NOMO-1 (cell line): ENCODE measurements at regions not wholly inside any gene's neighbourhood (a gene's known extent, or its start where the extent isn't known, plus 50 kb on each side); places are given as distances from the start of the nearest gene placed in this dataset.

ENCODE experiments used
- DNase-seq, 2 experiments: peaks; one replicate each; lab custom pipeline; 2025; ENCODE audit not compliant: unreplicated experiment in 2 of 2; lab: John Stamatoyannopoulos, UW

DNA sequence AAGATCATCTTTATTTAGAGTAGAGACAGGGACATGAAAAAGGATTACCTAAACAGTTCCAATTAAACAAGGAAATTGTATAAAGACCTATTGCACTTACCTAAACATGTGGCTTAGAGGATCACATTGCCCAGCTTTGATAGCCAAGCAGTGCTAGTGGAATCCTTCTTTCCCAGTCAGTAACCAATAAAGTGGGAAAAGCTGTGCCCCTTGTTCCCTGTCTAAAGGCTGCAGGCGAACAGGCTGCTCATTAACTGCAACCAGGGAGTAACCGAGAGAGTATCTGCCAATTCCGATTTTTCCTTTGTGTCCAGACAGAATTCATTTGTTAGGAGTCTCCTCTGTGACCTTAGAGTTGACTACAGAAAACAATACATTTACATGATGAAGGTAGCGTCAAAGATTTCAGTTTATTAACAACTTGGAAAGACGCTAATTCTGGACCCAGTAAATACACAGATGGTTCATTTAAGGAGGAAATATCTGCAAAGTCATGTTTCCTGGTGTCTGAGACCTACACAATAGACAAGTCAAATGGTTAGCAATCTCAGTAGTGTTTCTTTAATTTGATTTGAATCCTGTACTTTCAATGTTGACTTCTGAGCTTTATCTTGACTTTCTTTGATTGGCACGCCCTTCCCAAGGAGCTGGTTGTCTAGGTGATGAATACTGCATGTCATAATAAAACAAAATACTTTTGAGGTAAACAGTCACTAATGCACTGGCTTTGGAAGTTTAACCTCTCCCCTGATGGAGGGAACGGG lies 57.3 kb upstream of the MET start:
- DNase-seq: no peak

DNA sequence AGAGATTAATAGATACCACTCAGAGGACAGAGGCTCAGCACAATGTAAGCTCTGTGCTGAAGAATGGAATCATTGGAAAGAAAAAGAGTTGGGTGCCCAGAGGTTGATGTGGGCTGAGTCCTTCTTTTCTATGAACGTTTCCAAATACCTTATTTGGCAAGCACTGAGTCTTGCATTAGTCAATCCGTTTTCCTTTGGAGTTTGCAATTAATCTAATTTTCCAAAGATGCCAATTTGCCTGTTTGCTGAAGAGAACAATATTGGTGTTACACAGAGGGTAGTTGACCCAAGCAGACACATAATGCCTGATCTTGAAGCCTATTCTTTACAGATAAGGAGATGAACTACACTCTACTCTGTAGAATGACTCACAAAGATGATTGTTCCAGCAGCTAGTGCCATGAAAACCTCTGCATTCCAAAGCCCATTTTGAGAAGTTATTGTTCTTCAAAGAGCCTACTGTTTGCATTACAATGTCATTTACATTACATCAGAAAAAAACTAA lies 55.4 kb upstream of the MET start:
- no peak for DNase-seq

DNA sequence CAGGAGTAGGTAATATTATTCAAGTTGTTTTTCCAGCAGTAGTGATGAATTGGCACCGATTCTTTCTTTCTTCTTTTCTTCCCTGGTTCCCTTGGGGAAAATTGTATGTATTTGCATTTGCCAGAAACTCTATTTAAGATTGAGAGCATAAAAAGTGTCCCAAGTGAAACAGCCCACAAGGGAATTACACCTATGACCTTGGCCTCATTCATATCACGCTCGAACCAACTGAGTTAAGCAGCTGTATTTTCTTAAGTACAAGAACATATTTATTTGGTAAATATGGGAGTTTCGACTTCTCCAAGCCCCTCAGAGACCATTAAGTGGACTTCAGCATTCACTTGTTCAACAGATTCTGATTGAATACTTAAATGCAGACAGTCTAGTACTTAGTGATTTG lies 54.1 kb upstream of the MET start:
- no peak for DNase-seq

DNA sequence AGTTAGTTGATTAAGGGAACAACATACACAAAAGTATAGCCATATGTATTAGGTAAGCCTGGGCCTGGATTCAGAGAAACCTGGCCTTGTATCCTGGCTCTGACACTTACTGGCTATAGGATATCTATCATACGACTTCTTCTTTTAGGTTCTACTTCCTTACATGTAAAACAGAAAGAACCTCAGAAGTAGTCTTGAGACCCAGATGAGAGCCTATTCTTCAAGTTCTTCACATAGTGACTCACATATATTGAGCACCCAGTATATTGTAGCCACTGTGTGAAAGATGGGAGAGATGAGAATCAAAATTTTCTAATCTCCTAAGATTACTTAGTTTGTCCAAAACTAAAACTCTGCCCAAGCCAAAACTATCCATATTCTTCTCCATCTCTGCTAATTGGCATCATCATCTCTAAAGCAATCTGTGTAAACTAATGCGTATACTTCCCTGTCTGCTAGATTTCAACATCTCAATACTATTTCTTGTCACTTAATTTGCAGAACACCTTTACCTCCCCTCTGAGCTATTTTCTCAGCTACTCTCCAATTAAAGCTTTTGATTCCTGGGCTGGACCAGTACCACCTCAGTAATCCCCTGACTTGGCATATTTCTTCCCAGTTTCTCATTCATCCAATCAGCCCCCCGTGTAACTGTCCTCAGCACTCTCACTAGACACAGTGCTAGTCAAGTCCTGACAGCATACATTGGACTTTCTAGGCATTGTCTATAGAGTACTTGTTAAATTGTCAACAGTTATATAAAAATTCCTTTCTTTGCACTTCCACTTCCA lies 53.5 kb upstream of the MET start:
- DNase-seq: no peak

DNA sequence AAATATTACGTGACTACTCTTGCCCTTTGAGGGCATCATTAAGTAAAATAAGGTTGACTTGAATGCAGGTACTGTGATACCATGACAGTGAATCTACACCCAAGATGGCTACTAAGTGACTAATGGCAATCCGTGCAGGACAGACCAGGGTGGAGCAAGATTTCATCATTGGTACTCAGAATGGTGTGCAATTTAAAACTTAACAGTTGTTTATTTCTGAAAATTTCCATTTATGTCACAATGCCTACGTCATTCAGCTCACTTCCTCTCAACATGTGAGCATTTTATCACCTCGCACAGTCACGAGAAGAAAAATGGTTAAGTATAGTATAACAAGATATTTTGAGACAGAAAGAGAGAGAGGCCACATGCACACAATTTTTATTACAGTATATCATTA lies 50.3 kb upstream of the MET start:
- peak in 1 of 2 experiments; percentile 50 for DNase-seq
